Kidney (tissue), 13 donors: ENCODE measurements at regions not wholly inside any gene's neighbourhood (a gene's known extent, or its start where the extent isn't known, plus 50 kb on each side); places are given as distances from the start of the nearest gene placed in this dataset.

Experiments used
- DNase-seq, 5 donors: peaks; one replicate each; pipeline ENCODE4 v3.0.0-alpha.2; 2013 to 2020
- FAIRE-seq: peaks from 2 replicates; lab custom pipeline; 2012; peaks lifted over from hg19 to GRCh38; lab: Jason Lieb, UNC
- H3K27ac ChIP-seq, 2 donors: one replicate each; pipeline ENCODE4 v1.7.0; 2013; ENCODE audit warnings: low read depth in 2 of 2, low read length in 2 of 2, inconsistent platforms in 1 of 2
- H3K27me3 ChIP-seq: one replicate; pipeline ENCODE4 v1.7.1; 2013; ENCODE audit warnings: low read length, inconsistent platforms; ENCODE audit not compliant: control insufficient read depth, insufficient read depth
- H3K36me3 ChIP-seq, 3 donors: one replicate each; pipeline versions ENCODE4 v1.7.0 to v1.7.1; 2013; ENCODE audit warnings: low read length in 3 of 3, control low read depth in 1 of 3, inconsistent platforms in 1 of 3; ENCODE audit not compliant: insufficient read depth in 3 of 3, control insufficient read depth in 2 of 3
- H3K4me1 ChIP-seq, 3 donors: one replicate each; pipeline versions ENCODE4 v1.7.0 to v1.7.1; 2013; ENCODE audit warnings: low read length in 3 of 3, inconsistent platforms in 1 of 3, low read depth in 1 of 3; ENCODE audit not compliant: control insufficient read depth in 2 of 3, insufficient read depth in 2 of 3
- H3K4me3 ChIP-seq, 3 donors: one replicate each; pipeline versions ENCODE4 v1.7.0 to v1.8.1; 2013; ENCODE audit warnings: low read length in 3 of 3, control low read depth in 1 of 3, inconsistent platforms in 1 of 3
- H3K9ac ChIP-seq, 3 donors: one replicate each; pipeline versions ENCODE4 v1.7.0 to v1.7.1; 2013; ENCODE audit warnings: low read length in 3 of 3, control low read depth in 1 of 3, inconsistent platforms in 1 of 3
- H3K9me3 ChIP-seq, 3 donors: one replicate each; pipeline versions ENCODE4 v1.7.0 to v1.7.1; 2013; ENCODE audit warnings: low read length in 3 of 3, control low read depth in 1 of 3, inconsistent platforms in 1 of 3; ENCODE audit not compliant: control insufficient read depth in 2 of 3, insufficient read depth in 1 of 3
- intact Hi-C: fragments of 100-400 bp; cut with DNase I; formaldehyde crosslinking; loops from one replicate; pipeline ENCODE4 v1.11.1; 2022
- TF ChIP-seq, protein P1 (sequence below): IDR thresholded peaks from 3 replicates; pipeline ENCODE4 v1.5.1; 2012; ENCODE audit warnings: mild to moderate bottlenecking, moderate library complexity, borderline replicate concordance; ENCODE audit not compliant: insufficient read depth; ENCODE audit errors: extremely low read depth
- donor health status: control.
- donor health status: control.
- donor health status: control.
- donor health status: control.
- donor health status: control.
- donor health status: DM: yes; HTN: yes; CAD: no.
- donor health status: Normal renal cell carcinoma (clear cell type).

DNA sequence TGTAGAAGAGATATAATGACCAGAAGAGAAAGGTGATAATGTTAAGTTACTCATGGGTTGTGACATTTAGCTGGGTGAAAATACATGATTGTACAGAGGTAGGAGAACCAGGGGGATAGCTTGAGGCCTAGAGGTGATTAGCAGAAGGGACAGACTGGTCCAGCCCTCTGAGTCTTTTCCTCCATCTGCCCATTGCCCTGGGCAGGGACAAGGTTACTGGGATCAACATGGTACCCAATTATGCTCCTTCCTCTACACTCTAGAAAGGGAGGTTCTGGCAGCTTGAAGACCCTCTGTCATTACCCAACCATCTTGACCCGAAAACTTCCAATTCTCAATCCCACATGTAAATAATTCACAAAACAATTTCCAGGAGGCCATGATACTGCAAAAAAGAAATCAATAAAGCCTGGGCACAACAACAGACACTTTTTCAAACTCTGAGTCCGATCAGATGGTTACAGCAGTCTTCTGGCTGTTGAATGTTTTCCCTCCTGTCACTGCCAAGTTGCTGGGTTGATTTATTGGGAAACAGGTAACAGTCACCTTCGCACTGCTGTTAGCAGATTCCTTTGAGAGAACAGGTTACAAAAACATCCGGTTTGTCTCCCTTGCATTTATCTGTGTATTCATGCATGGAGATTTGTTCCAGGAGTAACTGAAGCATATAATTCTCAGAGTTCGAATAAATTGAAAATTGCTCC is 239.1 kb upstream of the HTR2A start:
- DNase-seq = peak in 3 of 5 donors; percentile 31 to 74 (median 72)
- no peak overlapping the region for H3K4me3 ChIP-seq
- no peaks in the 10 kb centered on the region for H3K9me3 ChIP-seq
- no peaks in the 10 kb centered on the region for H3K36me3 ChIP-seq
- H3K27me3 ChIP-seq = no peaks in the 10 kb centered on the region
- no peak overlapping the region for H3K9ac ChIP-seq
- H3K27ac ChIP-seq = no peak overlapping the region
- peaks cover 0 to 6% (median 0%) of the 10 kb centered on the region in 3 donors for H3K4me1 ChIP-seq
- no peak for FAIRE-seq
- intact Hi-C loops = no loop called here
- TF ChIP-seq, protein P1, sequence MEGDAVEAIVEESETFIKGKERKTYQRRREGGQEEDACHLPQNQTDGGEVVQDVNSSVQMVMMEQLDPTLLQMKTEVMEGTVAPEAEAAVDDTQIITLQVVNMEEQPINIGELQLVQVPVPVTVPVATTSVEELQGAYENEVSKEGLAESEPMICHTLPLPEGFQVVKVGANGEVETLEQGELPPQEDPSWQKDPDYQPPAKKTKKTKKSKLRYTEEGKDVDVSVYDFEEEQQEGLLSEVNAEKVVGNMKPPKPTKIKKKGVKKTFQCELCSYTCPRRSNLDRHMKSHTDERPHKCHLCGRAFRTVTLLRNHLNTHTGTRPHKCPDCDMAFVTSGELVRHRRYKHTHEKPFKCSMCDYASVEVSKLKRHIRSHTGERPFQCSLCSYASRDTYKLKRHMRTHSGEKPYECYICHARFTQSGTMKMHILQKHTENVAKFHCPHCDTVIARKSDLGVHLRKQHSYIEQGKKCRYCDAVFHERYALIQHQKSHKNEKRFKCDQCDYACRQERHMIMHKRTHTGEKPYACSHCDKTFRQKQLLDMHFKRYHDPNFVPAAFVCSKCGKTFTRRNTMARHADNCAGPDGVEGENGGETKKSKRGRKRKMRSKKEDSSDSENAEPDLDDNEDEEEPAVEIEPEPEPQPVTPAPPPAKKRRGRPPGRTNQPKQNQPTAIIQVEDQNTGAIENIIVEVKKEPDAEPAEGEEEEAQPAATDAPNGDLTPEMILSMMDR = no peak

DNA sequence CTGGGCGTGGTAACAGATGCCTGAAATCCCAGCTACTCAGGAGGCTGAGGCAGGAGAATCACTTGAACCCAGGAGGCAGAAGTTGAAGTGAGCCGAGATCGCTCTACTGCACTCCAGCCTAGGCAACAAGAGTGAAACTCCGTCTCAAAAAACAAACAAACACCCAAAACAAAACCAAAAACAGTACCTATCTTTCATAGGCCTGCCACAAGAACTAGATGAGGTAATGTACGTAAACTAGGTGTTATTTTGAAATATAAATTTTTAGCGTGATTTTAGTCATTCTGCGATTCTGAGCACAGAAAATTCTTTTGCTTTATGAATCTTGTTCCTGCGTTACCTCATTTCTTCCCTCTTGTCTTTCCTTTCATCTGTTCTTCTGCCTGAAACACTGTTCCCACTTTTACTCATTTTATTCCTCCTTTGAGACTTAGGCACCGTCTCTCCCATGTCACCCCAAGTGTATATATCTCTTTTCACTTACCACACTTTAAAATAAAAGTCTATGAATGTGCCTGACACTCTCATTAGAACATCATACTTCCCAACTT is 238.2 kb upstream of the HTR2A start:
- intact Hi-C loops = no loop called here
- no peak overlapping the region for H3K4me3 ChIP-seq
- H3K4me1 ChIP-seq = peaks cover 0 to 6% (median 0%) of the 10 kb centered on the region in 3 donors
- no peak overlapping the region for H3K9ac ChIP-seq
- no peaks in the 10 kb centered on the region for H3K9me3 ChIP-seq
- DNase-seq = no peak
- FAIRE-seq = no peak
- no peaks in the 10 kb centered on the region for H3K27me3 ChIP-seq
- TF ChIP-seq, protein P1 = no peak
- no peaks in the 10 kb centered on the region for H3K36me3 ChIP-seq
- no peak overlapping the region for H3K27ac ChIP-seq

DNA sequence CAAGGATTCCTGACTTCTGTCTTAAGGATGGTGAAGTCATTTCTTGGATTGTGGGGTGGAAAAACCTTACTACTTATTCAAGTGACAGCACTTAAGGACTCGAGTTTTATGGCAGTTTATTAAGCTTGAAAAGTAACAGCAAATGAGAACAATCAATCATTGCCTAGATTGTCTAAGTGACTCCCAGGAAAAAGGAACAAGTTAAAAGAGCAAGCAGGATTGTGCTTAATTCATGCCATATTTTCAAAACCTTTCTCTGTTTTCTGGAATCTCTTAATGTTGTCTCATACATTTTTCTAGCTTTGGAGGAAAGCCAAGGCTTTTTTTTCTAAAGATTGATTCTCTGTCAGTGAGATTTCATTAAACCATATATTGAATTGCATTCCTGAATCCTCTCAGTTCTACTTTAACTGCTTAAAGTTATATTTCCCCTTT is 236.2 kb upstream of the HTR2A start:
- peaks cover 0 to 6% (median 0%) of the 10 kb centered on the region in 3 donors for H3K4me1 ChIP-seq
- FAIRE-seq (no peak), DNase-seq (peak in 1 of 5 donors; percentile 29)
- no peak overlapping the region for H3K9ac ChIP-seq
- intact Hi-C loops = no loop called here
- H3K27ac ChIP-seq = no peak overlapping the region
- no peak overlapping the region for H3K4me3 ChIP-seq
- H3K9me3 ChIP-seq = no peaks in the 10 kb centered on the region
- no peaks in the 10 kb centered on the region for H3K27me3 ChIP-seq
- TF ChIP-seq, protein P1 = no peak
- H3K36me3 ChIP-seq = no peaks in the 10 kb centered on the region
